8988T (cell line): ENCODE measurements at regions not wholly inside any gene's neighbourhood (a gene's known extent, or its start where the extent isn't known, plus 50 kb on each side); places are given as distances from the start of the nearest gene placed in this dataset.
"Not testable (repeated sequence)": the region's sequence is repeated elsewhere in the genome, so short reads cannot be mapped to it uniquely, and the experiment has no call there.

Experiments
- DNase-seq: peaks from one replicate; pipeline ENCODE4 v3.0.0; 2011

DNA sequence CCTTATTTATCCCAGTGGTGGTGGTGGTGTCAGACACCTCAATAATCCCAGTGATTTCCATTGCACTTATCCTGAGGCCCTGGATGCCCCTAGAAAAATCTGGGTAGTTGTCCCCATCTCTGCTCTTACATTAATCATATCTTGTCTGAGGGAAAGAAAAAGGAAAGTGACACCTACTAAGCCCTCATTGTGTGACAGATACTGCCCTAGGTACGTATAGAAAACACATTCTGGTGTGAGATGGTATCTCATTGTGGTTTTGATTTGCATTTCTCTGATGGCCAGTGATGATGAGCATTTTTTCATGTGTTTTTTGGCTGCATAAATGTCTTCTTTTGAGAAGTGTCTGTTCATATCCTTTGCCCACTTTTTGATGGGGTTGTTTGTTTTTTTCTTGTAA, 162.6 kb upstream of the JADE1 start:
- not testable (repeated sequence) for DNase-seq

DNA sequence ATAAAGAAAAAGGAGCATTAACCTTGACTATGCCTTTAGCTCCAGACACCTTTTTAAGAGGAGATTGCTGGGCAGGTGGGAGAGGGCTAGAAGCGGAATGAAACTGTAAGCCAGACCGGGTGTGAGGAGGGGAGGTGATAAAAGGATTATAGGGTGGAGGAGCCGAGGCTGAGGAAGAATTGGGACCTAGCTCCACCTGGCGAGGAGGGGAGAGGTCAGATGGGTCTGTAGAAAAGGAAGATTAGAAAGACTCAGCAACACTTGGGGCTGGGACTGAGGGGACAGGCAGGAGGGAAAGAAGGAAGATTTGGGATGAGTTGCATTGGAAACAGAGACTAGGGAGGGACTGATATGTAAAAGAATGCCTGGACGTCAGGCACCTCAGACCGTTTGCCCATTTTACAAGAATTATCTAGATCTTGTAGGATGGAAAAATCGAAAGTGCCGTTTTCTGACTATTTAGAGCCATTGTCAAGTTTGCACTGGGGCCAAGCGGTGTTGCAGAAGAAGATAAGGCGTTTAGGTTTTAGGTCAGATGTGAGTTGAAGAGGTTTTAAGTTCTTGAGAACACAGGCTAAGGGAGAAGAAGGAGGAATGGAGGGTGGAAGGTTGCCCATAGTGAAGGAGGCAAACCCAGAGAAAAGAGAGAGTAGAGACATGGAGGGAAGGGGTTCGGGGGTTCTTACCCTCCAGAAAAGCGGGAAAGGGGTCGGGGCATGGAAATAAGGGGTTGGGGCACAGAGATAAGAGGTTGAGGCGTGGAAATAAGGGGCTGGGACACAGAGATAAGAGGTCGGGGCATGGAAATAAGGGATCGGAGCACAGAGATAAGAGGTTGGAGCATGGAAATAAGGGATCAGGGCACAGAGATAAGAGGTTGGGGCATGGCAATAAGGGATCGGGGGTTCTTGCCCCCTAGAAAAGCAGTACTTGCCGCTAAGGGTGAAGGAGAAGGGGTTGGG, 164.5 kb upstream of the JADE1 start:
- not testable (repeated sequence) for DNase-seq

DNA sequence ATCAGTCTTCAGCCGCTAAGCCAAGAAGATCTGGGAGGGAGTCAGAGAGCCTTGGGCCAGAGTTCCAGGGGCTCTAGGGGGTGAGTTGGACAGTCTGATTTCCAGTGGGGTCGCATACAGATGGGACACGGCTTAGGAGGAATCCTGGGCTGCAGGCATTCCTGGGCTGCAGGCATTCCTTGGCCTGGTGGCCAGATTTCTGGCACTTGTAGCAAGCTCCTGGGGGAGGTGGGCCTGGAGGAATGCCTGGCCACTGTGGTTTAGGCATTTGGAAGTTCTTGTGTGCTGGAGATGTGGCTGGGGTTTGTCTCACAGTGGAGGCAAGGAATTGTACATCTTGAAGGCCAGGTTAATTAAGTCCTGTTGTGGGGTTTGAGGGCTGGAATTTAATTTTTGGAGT, 165.4 kb upstream of the JADE1 start:
- DNase-seq, result not testable (repeated sequence)

DNA sequence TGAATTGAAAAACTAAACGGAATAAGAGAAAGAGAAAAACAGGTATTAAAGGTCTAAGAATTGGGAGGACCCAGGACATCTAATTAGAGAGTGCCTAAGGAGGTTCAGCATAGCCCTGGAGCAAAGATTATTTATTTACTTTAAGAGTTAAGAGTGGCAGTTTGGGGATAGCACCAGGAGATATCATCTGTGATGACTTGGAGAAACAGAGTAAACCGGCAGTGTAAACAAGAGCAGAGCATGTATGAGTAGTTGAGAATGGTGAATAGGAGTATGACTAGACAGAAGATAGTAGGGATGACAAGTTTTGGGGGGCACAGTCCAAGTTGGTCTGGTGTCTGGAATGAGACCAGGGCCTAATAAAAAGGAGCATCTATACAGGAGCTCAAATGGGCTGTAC, 167.9 kb upstream of the JADE1 start:
- not testable (repeated sequence) for DNase-seq

DNA sequence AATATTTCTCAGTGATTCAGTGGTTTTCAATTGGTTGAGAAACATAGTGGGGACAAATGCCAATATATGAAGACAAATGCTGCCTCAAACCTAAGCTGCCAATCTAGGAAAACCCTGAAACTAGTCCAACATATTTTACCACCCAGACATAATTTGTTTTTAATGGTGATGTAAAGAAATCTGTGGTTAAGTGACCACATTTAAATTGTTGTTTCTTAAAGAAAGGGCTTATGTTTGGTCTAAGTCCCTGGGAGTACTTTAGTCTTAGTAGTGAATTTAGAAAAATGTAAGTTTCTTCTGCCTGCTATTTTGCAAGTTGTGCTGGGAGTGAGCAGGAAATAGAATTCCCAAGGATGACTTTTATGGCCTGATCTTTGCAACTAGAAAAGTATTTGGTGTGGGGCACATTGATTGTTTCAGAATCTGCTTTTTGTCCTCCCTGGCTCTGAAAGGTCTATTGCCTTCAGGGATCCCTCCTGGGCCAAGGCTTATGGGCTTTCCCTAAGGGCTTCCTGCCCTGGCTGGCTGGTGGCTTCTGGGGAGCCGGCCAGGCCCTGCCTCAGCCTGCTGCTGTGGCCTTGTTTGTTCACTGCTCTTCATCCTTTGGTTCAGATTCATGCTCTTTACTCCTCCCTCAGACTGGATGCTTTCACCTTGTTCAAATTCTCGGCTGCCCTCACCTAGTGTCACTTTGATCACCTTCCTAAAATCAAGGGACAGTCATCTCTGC, 169.8 kb upstream of the JADE1 start:
- no peak for DNase-seq

DNA sequence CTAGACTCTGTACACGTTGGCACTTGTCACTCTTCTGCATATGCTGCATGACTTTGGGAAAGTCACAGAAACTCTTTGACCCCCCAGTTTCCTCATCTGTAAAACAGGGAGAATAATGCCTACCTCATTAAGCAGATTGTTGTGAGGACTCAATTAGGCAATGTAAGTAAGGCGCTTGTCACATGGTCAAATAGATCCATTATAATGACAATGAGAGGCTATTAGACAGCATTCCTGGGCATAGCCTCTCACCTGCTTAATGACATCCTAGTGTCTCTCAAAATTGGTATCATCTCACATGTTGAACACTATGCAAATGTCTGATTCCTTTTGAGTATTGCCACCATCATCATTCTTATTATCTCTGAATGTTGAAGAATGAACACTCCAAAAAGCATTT, 172.6 kb upstream of the JADE1 start:
- no peak for DNase-seq

DNA sequence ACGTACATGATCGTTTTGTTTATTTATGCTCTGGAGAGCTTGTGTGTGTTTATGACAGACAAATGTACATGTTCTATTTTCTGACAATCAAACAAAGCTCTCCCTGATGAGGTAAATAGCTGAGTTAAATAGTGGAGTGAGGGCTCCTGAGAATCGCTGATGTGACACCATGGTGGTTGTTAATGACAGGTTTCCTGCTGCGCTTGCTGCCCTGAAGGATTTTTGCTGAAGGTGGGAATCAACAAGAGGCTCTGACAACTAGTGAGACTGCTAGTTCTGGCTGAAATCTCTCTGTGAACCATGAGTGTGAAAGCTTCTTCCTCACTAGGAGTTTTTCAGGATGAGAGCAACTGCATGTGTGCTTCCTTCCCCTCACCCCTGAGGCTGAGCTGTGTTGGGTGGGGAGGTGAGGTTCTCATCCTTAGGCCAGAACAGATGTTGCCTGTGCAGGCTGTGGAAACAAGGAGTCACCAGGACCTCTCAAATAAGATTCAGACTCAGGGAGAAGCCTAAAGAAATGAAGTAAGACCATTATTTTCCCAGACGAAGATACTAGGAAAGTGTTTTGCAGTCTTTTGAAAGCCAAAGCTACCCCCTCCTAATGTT, 173.4 kb upstream of the JADE1 start:
- DNase-seq, result no peak

DNA sequence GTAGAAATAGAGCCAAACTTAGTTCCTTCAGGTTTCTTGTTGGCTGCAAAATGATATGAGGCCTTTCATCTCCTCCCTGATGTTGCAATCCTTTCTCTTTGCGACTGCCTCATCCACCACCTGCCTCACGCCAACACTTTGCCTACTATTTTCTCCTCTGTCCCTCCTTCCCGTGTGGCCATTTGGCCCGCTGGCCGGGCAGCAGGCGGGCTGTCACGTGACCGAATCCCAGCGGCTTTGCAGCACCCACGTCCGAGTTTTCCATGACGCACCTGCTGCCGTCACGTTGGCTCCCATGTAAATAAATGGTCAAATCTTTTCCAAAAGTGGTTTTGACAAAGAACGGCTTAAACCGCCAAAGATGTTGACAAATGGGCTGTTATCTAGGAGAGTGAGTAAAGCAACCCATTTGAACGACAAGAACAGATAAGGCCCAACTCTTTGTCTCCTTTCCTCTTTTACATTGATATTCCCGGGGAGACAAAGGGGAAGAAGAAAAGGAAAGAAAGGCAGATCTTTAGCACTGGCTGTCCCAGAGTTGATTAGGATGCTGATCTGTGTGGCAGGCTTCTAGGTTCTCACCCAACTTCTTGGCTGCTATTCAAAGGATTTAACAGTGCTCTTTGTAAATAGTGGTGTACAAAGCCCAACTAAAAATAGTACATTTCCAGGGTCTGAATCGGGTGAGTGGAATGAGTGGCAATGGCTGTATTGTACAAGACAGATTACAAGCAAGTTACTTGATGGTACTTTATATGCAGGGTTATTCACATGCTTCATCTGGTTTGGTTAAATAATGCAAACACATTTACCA, 174.2 kb upstream of the JADE1 start:
- no peak for DNase-seq

DNA sequence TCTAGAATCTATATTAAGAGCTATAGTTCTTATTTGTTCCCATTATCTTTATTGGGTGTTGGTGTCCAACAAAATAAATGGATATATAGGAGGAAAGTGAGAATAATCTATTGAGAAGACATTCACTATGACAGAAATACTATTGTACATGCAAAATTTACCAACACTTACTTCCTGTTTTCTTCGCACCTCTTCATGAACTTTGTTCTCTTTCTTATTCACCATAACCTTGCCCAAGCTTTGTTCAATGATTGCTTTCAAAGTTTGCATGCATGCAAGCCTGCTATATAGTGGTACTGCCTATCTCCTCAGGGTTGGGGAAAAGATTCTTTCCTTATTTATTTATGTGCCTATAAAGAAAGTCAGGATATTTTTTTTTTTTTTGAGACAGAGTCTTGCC, 176.4 kb upstream of the JADE1 start:
- DNase-seq, result no peak

DNA sequence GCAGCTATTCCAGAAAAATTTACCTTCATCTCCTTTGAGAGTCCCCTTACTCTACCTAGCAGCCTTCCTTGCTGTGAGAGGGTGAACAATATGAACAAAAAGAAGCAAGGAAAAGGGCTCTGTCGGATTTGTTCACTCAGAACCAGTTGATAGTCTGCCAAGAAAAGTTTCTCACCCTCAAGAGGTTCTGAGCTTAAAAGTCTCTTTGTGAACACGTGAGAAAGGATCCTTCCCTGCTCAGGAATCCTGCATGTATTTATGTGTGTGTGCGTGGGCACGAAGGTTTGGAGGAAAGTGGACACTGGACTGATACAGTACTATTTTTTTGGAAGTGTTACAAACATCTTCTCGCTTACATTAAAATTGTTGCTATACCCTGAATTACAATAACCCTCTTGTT, 178.6 kb upstream of the JADE1 start:
- no peak for DNase-seq

DNA sequence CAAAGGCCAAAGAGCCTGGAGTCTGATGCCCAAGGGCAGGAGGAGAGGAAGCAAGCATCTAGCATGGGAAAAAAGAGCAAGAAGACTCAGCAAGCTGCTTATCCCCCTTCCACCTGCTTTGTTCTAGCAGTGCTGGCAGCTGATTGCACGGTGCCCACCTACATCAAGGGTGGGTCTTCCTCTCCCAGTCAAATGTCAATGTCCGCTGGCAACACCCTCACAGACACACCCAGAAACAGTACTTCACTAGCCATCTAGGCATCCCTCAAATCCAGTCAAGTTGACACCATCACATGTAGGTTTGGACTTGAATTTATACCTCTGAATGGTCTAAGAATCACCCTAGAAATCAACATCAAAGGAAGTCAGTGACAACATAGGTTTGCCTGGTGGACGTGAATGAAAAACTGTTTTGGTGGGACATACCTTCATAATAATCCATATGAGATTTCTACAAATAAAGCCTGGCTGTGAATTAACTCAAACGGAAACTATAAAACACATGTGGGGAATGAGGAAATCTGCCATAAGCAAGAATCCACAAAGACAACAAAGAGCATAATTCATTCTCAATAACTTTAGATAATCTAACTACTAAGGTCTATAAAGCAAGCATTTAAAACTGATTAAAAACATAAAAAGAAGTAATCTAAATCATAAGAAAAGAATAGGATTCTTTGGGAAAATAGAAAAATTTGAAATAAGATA, 185.8 kb upstream of the JADE1 start:
- DNase-seq, result no peak

DNA sequence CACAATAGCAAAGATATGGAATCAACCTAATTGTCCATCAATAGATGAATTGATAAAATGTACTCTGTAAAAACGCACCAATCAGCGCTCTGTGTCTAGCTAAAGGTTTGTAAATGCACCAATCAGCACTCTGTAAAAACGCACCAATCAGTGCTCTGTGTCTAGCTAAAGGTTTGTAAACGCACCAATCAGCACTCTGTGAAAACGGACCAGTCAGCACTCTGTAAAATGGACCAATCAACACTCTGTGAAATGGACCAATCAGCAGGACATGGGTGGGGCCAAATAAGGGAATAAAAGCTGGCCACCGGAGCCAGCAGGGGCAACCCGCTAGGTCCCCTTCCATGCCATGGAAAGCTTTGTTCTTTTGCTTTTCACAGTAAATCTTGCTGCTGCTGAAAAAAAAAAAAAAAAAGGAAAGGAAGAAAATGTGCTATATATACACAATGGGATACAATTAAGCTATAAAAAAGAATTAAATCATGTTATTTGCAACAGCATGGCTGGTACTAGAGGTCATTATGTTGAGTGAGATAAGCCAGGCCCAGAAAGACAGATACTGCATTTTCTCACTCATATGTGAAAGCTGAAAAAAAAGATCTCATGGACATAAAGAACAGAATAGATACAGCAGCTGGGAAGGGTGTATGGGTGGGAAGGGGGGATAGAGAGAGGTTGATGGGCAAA, 189.1 kb upstream of the JADE1 start:
- DNase-seq, result not testable (repeated sequence)

DNA sequence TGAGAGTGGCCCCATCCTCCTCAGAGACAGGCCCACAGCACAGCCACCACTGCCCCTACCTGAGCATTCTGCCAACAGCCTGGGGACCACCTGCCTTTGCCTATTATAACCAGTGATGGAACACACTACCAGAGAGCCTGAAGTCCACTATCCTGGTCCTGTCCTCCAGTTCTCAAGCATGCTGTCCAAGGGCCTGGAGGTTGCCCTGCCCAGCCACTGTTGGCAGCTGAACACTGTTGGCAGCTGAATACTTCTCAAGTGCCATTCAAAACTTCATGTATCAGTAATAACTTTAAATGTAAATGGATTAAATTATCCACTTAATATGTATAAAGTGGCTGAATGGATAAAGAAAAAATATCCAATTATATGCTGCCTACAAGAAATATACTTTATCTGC, 194.3 kb upstream of the JADE1 start:
- DNase-seq, result no peak

DNA sequence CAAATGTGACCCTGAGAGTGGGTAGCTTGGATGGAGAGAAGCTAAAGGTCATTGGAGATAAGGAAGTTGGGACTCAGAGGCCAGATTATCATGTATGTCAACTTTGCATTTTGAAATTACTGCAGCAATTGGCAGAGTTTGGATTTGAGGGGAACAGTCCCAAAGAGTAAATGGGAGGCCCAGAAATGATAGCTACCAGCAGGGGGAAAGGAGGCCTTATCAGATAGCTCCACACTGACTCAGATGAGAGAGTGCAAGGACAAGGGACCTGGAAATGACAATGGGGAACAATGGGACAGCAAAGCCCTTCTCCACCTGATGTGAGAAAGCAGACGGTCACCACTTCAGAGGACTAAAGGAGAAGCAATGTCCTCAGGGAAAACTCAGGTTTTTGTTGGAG, 201.5 kb upstream of the JADE1 start:
- DNase-seq, result no peak

DNA sequence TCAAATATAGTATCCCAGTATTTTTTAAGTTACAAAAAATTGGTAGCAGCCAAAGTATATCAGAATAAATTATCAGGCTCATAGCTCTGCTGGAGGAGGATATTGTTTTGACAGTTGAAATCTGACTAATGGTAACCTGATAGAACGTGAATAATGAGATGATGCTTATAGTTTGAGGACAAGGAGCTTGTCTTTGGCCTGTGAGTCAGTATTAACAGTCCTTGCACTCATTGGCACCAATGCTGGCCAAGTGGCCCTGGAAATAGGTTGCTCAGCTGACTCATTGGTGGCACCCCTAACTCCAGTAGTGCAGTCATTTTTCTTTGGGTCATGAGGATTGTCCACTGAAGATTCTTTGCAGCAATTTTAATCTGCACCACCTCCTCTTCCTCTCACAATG, 203.3 kb upstream of the JADE1 start:
- no peak for DNase-seq

DNA sequence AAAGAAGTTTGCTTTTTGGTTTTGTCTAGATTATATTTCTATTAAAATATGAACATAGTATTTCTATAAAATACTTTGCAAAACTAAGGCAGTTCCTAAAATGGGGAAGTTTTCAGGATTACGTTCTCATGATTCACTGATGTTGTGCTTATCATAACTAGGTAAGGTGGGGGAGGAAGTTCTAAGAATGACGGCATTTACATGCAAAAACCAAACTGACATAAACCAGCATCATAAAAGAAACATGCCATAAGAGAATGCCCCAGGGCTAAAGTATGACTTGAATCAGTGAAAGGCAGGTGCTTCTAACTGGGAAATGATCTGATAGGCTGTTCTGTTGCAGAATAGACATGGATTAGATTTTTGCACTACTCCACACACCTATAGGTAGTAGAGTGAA, 204.7 kb upstream of the JADE1 start:
- DNase-seq, result no peak

DNA sequence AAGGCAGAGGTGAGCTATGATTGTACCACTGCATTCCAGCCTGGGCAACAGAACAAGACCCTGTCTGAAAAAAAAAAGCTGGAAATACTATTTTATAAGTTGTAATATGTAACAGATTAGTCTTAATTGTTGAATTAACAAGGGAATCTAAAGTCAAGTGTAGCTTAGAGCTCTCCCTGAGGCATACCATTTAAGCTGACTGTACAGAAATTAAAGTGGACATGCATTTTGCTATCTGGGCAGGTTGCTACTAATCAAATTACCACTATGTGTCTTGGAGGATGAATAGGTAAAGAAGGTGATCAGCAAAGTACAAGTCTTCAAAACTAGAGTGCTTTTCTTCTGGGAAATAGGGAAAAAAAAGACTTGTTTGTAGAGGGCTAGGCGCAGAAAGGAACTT, 205.3 kb upstream of the JADE1 start:
- DNase-seq, result no peak

DNA sequence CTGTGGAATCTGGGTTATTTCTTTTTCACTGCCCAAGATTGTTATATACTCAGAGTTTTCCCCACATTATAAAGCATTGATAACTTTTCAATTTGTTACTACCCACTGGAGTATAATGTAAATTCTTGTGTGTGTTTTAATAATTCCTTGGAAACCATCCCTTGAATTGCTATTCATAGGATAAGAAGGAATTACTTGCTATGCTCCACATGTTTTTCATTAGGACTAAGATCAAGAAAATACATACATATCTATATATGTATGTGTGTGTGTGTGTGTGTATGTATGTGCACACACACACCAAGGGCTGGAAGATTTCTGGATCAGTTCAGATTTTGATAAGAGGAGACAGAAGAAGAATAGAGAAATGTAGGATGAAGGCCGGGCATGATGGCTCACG, 206.4 kb upstream of the JADE1 start:
- no peak for DNase-seq

DNA sequence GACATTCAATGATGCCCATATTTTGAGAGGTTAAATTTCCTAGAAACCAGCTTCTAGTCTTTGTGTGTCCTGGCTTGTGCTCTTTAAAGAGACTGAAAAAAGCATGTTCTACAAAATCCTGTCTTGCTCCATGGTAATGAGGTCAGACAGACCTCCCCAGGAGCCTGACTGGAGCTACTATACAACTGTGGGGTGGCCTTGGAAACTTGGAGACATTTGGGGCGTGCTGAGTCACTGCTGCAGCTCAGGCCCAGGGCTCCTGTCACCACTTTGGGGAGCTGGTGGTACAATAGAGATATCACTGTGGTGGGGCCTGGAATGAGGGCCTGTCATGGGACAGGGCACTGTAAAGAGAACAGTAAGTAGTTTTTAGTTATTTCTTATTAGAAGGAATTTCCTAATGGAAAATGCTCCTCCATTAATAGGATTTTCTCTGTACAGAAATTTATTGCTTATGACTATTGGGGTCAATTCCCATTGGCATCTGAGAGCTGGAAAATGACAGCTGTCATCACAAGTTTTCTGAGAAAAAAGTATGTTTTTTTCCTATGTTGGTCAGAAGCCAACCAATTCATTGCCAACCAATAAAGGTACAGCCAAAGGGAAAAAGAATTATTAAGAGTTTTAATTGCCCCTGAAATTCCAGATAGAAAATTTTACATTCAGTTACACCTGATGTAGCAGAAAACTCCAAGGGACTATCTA, 207.4 kb upstream of the JADE1 start:
- no peak for DNase-seq

DNA sequence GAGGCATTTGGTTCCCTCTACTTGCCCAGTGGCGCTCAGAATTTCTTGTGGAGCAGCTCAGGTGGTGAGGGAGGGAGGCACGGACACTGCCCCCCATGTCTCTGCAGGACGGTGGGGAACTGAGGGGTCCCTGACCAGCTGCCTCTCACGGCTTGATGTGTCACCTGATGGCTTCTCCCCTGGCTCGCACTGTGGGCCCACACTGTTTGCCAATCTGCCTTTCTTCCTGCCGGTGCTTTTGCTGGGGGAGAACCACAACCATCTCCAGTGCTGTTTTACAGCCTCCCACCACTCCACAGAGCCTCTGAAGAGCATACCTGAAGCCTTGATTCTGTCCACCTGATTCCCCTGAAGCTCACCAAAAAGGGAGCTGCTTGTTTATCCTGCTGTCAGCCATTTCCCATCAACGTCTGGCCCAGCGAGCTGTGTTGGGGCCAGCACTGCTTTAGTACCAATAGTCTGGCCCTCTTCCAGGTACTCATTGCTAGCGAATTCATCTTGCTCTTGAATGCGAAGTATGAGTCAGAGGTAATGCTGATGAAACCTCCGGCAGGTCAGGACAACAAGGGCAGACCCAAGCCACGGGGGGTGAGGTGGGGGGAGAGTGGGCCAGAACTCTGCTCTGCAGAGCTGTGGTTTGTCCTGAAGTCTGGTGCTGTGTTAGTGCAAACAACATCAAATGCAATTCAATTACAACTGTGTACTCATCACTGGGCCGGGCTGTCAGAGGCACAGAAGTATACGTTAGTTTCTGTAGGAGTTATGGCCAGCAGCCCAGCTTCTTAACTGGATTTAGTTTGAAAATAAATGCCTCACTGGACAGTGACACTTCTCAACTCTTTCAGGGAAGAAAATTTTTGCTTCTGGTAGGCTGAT, 208.3 kb upstream of the JADE1 start:
- DNase-seq, result no peak
